ENCODE measurements at regions not wholly inside any gene's neighbourhood (a gene's known extent, or its start where the extent isn't known, plus 50 kb on each side); places are given as distances from the start of the nearest gene placed in this dataset.
"Not testable (repeated sequence)": the region's sequence is repeated elsewhere in the genome, so short reads cannot be mapped to it uniquely, and the experiment has no call there.

DNA sequence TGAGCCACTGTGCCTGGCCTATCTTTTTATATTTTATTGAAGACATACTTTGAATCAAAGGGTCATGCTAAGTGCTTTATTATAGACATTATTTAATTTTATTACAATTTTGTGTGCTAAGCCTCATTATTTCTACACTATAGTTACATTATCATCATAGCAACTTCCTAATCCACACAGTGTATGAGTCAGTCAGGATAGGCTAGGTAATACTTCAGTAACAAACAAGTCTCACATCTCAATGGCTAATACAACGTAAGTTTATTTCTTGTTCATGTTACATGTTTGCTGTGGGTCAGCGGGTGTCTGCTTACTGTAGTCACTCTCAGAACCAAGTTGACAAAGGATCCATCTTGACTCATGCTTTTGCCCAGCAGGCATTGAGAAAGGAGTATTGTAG lies 292.6 kb upstream of the TGFBR2 start:
- H3K4me1 Mint-ChIP-seq, result peaks cover 5% of the 10 kb centered on the region
- peaks cover 4% of the 10 kb centered on the region for H3K9me3 Mint-ChIP-seq
- H3K27me3 Mint-ChIP-seq, result no peaks in the 10 kb centered on the region
- H3K4me3 Mint-ChIP-seq, result no peak overlapping the region
- no peaks in the 10 kb centered on the region for H3K36me3 Mint-ChIP-seq (ENCODE audit: low read depth)
- ATAC-seq (no peak), DNase-seq (no peak)
- no peak overlapping the region for H3K27ac Mint-ChIP-seq

DNA sequence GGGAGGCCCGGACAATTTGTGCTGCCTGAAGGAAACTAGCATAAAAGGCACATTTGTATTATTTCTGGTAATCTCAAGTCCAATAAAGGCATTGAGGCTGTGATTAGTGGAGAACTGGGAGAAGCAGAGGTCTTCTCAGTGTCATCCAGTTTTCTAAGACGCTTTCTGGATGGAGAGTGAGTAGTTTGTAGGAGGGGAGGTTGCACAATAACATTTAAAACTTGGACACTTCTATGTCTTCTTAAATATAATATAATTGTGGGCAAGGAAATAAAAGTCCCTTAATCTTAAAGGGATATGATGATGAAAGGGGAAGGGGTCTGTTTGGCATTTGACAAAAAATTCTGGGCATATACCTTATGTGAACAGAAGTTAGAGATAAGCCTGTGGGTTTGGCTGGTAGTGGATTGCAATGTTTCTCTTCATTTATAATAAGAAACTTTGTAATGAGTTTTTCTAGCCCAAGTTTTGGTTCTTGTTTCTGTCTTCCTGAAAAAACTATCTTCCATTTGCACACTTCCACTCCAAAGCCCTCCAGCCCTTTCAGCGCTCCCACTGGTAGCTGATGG lies 291.6 kb upstream of the TGFBR2 start:
- no peak for ATAC-seq
- no peak for DNase-seq
- no peak overlapping the region for H3K27ac Mint-ChIP-seq
- no peaks in the 10 kb centered on the region for H3K36me3 Mint-ChIP-seq (ENCODE audit: low read depth)
- H3K4me1 Mint-ChIP-seq, result peaks cover 12% of the 10 kb centered on the region
- peaks cover 4% of the 10 kb centered on the region for H3K9me3 Mint-ChIP-seq
- H3K27me3 Mint-ChIP-seq, result no peaks in the 10 kb centered on the region
- H3K4me3 Mint-ChIP-seq, result no peak overlapping the region

DNA sequence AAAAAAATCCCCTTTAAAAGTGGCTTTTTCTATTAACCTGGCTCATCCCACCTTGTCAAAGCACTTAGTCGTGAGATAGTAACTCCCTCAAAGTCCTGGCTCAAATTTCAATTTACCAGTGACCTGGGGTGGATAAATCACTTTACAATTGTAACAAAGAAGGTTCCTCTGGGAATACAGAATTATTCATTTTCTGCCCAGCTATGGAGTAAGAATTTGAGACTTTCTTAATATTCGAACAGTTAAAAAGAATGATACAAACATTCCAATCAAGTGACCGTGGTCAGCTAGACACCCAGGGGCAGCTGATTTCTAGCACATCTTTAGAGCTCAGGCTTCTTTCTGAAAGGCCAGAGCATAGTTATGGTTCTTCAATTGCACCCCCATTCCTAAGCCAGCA lies 291.0 kb upstream of the TGFBR2 start:
- DNase-seq (no peak), ATAC-seq (no peak)
- Mint-ChIP-seq H3K27ac (no peak overlapping the region), H3K9me3 (peaks cover 4% of the 10 kb centered on the region), H3K27me3 (no peaks in the 10 kb centered on the region), H3K36me3 (ENCODE audit: low read depth) (no peaks in the 10 kb centered on the region), H3K4me3 (no peak overlapping the region), H3K4me1 (peaks cover 13% of the 10 kb centered on the region)

DNA sequence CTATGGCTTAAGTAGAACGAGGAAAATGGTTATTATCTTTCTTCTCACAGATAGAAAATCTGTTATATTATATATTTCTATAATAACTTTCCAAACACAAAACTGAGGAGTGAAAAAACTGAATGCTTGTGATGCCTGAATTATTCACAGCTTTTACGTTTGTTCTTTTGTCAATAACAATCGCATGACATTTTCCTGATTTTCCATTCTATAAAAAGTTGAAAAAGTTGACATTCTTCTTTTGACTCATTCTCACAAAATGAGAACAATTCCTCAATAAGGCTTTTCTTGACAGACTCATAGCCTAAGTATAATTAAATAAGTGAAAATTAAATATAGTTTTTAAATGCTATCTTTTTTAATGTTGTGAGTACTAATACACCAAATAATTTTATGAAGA lies 288.8 kb upstream of the TGFBR2 start:
- Mint-ChIP-seq H3K27ac (no peak overlapping the region), H3K9me3 (peaks cover 11% of the 10 kb centered on the region), H3K4me1 (peaks cover 15% of the 10 kb centered on the region), H3K27me3 (no peaks in the 10 kb centered on the region), H3K36me3 (ENCODE audit: low read depth) (no peaks in the 10 kb centered on the region), H3K4me3 (no peak overlapping the region)
- DNase-seq, result no peak
- ATAC-seq, result no peak

DNA sequence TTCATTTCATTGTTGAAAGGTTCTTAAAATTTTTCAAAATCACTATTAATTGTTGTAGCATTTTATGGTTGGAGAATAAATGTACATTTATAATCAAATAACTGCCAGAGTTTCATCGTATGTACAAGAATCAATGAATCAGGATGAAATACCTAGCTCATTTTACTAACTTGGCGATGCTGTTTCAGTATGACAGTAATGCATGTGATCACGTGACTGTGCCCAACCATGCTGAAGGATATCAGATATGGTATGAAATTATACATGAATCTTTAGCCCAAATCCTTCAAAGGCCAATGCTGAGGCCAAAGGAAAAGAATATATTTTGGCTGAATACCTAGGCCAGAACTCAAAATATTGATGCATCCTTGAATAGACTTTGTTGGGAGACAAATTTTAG lies 288.3 kb upstream of the TGFBR2 start:
- peaks cover 15% of the 10 kb centered on the region for H3K4me1 Mint-ChIP-seq
- DNase-seq (no peak), ATAC-seq (no peak)
- H3K36me3 Mint-ChIP-seq (ENCODE audit: low read depth), result no peaks in the 10 kb centered on the region
- no peaks in the 10 kb centered on the region for H3K27me3 Mint-ChIP-seq
- H3K9me3 Mint-ChIP-seq, result peaks cover 13% of the 10 kb centered on the region
- no peak overlapping the region for H3K4me3 Mint-ChIP-seq
- H3K27ac Mint-ChIP-seq, result no peak overlapping the region

DNA sequence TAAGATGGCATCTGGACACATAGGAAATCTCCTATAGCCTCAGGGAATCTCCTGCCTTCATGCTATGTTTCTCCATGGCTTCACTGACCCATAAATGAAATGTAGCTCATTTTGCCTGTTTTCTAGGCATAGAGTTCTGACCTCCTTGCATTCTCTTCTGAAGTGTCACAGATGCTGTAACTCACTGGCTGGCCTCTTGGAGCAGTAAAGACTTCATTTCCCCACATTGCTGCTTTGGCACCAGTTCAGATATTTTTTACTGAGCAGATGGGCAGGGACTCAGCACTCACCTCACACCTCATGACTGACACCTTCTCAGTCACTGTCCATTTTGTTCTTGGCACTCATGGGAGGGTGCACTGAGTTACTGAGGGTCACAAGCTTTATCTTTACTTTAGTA lies 286.7 kb upstream of the TGFBR2 start:
- Mint-ChIP-seq H3K4me1 (peaks cover 15% of the 10 kb centered on the region), H3K27ac (no peak overlapping the region), H3K4me3 (no peak overlapping the region), H3K27me3 (no peaks in the 10 kb centered on the region), H3K9me3 (peaks cover 15% of the 10 kb centered on the region), H3K36me3 (ENCODE audit: low read depth) (no peaks in the 10 kb centered on the region)
- DNase-seq (peak; percentile 22), ATAC-seq (peak; percentile 97)

DNA sequence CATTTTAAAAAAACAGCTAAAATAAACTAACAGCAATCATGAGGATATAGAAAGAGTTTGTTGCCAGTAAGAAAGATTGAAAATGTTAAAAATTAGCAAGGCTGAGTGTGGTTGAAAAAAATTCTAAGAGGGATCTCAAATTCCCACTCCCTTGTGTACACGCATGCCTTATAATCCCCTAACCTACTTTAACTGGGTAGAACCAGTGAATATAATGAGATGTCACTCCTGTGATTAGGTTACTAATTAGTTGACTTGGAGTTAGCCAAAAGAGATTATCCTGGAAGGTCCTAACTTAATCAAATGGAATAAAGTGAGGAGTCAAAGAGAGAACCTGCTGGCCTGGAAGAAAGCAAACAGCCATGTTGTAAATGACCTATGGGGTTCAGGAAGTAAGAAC lies 286.0 kb upstream of the TGFBR2 start:
- H3K27ac Mint-ChIP-seq, result no peak overlapping the region
- no peaks in the 10 kb centered on the region for H3K36me3 Mint-ChIP-seq (ENCODE audit: low read depth)
- DNase-seq, result no peak
- no peaks in the 10 kb centered on the region for H3K27me3 Mint-ChIP-seq
- H3K4me3 Mint-ChIP-seq, result no peak overlapping the region
- peaks cover 15% of the 10 kb centered on the region for H3K9me3 Mint-ChIP-seq
- no peak for ATAC-seq
- H3K4me1 Mint-ChIP-seq, result peaks cover 15% of the 10 kb centered on the region

DNA sequence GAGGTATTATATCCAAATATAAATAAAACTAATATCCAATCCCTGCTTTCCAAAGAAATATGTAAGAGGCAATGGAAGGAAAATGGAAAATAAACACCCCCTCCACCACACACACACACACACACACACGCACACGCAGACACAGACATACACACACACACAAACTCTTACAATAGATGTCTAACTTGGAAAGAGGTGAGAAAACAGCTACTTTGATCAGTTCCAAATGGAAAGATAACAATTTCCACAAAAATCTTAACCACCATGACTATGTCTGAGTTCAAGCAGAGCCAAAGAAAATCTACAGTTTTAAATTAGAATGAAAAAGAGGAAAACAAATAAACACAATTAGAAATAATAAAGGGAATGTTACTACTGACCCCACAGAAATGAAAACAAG lies 285.3 kb upstream of the TGFBR2 start:
- H3K27me3 Mint-ChIP-seq, result no peaks in the 10 kb centered on the region
- DNase-seq (no peak), ATAC-seq (no peak)
- H3K9me3 Mint-ChIP-seq, result peaks cover 15% of the 10 kb centered on the region
- H3K36me3 Mint-ChIP-seq (ENCODE audit: low read depth), result no peaks in the 10 kb centered on the region
- no peak overlapping the region for H3K4me3 Mint-ChIP-seq
- H3K27ac Mint-ChIP-seq, result no peak overlapping the region
- H3K4me1 Mint-ChIP-seq, result peaks cover 15% of the 10 kb centered on the region

DNA sequence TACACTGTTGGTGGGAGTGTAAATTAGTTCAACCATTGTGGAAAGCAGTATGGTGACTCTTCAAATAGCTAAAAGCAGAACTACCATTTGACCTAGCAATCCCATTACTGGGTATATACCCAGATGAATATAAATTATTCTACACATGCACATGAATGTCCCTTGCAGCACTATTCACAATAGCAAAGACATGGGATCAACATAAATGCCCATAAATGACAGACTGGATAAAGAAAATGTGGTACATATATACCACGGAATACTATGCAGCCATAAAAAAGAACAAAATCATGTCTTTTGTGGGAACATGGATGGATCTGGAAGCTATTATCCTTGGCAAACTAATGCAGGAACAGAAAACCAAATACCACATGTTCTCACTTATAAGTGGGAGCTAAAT lies 282.8 kb upstream of the TGFBR2 start:
- not testable (repeated sequence) for H3K27me3 Mint-ChIP-seq; H3K4me3 Mint-ChIP-seq; H3K27ac Mint-ChIP-seq; ATAC-seq; H3K36me3 Mint-ChIP-seq (ENCODE audit: low read depth); DNase-seq
- H3K4me1 Mint-ChIP-seq, result peaks cover 17% of the 10 kb centered on the region
- H3K9me3 Mint-ChIP-seq, result peaks cover 18% of the 10 kb centered on the region

DNA sequence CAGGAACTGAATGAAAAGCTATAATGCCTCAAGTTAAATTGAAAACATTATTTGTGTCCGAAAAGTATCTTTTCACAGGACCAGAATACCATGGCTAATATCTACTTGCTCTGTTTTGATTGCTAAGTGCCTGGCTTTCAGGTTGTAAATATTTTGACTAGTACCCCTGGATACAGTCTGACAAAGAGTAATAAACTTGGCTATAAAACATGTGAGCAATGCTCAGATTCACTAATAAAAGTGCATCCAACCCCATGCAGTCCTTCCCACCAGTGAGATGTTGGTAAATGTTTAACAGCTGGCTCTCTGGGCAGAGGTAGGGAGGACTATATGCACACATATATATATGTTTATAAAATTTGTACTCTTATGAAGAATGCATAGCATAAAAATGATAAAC lies 281.8 kb upstream of the TGFBR2 start:
- ATAC-seq (no peak), DNase-seq (no peak)
- H3K9me3 Mint-ChIP-seq, result peaks cover 18% of the 10 kb centered on the region
- H3K36me3 Mint-ChIP-seq (ENCODE audit: low read depth), result no peaks in the 10 kb centered on the region
- H3K27me3 Mint-ChIP-seq, result no peaks in the 10 kb centered on the region
- peaks cover 11% of the 10 kb centered on the region for H3K4me1 Mint-ChIP-seq
- no peak overlapping the region for H3K27ac Mint-ChIP-seq
- no peak overlapping the region for H3K4me3 Mint-ChIP-seq

DNA sequence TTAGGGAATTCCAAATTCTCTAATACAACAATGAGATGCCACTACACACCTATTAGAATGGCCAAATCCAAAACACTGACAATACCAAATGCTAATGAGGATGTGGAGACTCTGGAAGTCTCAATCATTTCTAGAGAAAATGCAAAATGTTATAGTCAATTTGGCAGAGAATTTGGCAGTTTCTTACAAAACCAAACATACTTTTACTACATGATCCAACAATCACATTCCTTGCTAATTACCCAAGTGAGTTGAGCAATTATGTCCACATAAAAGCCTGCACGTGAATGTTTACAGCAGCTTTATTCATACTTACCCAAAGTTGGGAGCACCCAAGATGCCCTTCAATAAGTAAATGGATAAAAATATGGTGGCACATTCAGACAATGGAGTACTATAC lies 278.4 kb upstream of the TGFBR2 start:
- ATAC-seq; H3K36me3 Mint-ChIP-seq (ENCODE audit: low read depth); DNase-seq; H3K9me3 Mint-ChIP-seq; H3K4me3 Mint-ChIP-seq; H3K27ac Mint-ChIP-seq; H3K27me3 Mint-ChIP-seq: not testable (repeated sequence)
- peaks cover 31% of the 10 kb centered on the region for H3K4me1 Mint-ChIP-seq

DNA sequence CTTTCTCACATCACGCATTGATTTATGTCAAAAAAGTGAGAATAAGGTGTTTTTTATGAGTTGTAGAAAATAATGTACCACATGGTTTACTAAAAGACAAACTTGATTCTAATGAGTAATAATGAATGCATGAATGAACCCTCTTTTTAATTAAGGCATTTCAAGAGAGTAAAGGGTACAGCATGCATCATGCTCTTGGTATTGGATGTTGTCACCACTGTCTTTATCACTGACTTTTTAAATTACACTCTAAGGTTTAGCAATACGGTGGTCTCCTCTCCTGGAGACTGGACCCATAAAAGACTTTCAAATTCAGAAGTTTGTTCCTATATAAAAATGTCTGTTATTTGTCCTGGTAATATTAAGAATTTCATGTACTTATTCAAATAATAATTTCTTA lies 277.5 kb upstream of the TGFBR2 start:
- DNase-seq; ATAC-seq; H3K9me3 Mint-ChIP-seq; H3K36me3 Mint-ChIP-seq (ENCODE audit: low read depth); H3K27ac Mint-ChIP-seq; H3K27me3 Mint-ChIP-seq; H3K4me3 Mint-ChIP-seq: not testable (repeated sequence)
- peaks cover 35% of the 10 kb centered on the region for H3K4me1 Mint-ChIP-seq

DNA sequence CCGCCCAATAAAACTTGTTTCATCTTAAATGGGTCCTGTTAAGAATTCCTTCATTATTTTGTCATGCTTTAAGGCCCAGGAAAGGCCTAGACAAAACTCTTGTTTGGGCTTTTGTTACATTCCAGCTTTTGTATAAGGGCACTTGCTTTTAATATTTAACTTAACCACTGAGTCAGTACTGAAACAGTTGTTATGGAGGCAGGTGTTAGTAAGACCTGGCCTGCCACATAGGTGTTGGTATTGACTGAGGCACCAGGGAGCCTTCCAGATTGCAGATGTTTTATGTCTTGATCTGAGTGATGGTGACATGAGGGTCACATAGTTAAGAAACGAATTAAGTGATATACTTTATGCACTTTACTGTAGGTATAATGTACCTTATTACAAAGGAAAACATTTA lies 274.9 kb upstream of the TGFBR2 start:
- no peak overlapping the region for H3K4me3 Mint-ChIP-seq
- ATAC-seq, result no peak
- peaks cover 35% of the 10 kb centered on the region for H3K4me1 Mint-ChIP-seq
- no peak overlapping the region for H3K27ac Mint-ChIP-seq
- DNase-seq, result no peak
- no peaks in the 10 kb centered on the region for H3K36me3 Mint-ChIP-seq (ENCODE audit: low read depth)
- no peaks in the 10 kb centered on the region for H3K27me3 Mint-ChIP-seq
- H3K9me3 Mint-ChIP-seq, result peaks cover 6% of the 10 kb centered on the region

DNA sequence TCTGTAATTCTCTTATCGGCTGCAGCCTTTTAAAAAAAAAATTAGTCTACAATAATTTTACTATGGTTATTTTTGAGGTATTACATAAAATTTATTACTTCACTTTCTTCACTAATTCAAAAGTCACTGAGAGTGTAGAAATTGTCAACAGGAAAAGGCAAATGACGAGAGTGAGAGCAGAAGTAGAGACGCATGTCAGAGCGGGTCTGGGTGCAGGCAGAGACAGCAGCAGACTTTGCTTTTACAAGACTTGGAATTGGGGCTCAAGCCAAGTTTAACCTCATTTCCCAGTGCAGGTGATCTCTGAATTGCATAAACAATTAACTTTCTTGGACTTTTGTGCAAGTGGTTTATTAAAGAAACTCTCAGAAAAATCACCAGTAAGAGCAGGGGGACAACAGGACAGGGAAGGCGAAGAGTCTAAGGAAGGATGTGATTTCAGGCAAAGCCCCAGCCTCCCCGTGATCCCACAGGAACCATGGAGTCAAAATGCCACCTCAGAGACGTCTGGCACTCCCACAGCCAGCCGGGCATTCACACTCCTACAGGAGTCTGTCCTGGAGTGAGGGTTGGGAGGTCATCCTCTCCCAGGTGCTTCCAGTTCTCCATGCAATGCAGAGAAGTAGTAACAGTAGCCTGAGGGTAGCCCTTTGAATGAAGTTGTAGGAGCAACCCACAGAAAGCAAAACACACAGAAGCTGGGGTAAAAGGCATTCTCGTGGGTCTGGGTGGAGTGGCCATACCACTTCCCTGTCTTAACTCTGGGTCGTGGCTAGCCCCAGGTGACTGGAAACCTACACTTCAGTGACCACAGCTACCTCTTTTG lies 274.0 kb upstream of the TGFBR2 start:
- ATAC-seq, result peak; percentile 43
- Mint-ChIP-seq H3K36me3 (ENCODE audit: low read depth) (no peaks in the 10 kb centered on the region), H3K4me1 (peaks cover 35% of the 10 kb centered on the region), H3K9me3 (peaks cover 6% of the 10 kb centered on the region), H3K27me3 (no peaks in the 10 kb centered on the region), H3K27ac (peak overlapping the region; percentile 78), H3K4me3 (peak overlapping the region; percentile 73)
- DNase-seq, result no peak

DNA sequence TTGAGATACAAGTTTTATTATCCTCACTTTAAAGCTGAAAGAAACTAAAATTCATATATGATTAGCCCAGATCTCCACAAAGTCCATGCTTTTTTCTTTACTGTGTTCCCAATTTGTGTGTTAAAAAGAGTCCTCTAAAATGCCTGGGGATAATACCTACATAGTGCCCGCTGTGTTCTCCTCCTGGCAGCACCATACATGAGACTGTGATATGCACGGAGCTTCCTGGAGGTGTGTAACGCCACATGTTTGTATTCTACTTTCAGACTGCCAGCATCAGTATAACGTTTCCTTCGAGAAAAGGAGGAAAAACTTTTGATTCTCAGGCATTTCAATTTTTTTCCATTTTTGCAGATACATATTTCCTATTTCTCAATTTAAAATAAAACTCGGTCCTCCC lies 273.3 kb upstream of the TGFBR2 start:
- no peaks in the 10 kb centered on the region for H3K27me3 Mint-ChIP-seq
- peak overlapping the region; percentile 73 for H3K4me3 Mint-ChIP-seq
- peaks cover 5% of the 10 kb centered on the region for H3K9me3 Mint-ChIP-seq
- no peak for ATAC-seq
- H3K27ac Mint-ChIP-seq, result no peak overlapping the region
- H3K36me3 Mint-ChIP-seq (ENCODE audit: low read depth), result peaks cover 2% of the 10 kb centered on the region
- H3K4me1 Mint-ChIP-seq, result peaks cover 35% of the 10 kb centered on the region
- no peak for DNase-seq

Measured in activated naive CD8-positive, alpha-beta T cell treated with anti-CD3 and anti-CD28 coated beads, Interleukin-2, amount 50 U/mL, for 24 hours (primary cell).